ENCODE measurements at regions not wholly inside any gene's neighbourhood (a gene's known extent, or its start where the extent isn't known, plus 50 kb on each side); places are given as distances from the start of the nearest gene placed in this dataset.

DNA sequence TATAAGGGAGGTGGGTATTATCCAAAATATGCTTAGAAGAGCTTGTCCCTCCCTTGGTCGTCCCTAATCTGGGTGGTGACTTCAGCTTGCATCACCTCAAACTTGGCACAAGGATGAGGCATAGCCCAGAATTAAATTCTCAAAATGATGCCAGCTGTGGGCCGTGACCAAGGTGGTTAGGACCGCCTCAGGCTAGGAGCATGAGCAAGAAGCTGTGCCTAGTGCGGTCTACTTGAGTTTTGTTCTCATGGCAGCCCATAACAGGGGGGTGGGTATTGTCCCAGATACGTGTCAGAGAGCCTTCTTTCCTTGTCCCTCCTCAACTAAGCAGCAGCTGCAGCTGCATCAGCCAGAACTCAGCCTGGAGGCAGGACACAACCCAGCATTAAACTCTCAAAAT lies 2620.0 kb downstream of the PCDH7 start:
- no peak for TF ChIP-seq CTCF (IDR thresholded peaks at IDR 0.05)
- TF ChIP-seq EZH2 (IDR thresholded peaks at IDR 0.05), result no peak

Data from neural progenitor cell (in vitro differentiated cells).